ENCODE measurements at regions not wholly inside any gene's neighbourhood (a gene's known extent, or its start where the extent isn't known, plus 50 kb on each side); places are given as distances from the start of the nearest gene placed in this dataset.

GRCh38 chr1:187294421-187295201 is 465.9 kb downstream of the PLA2G4A start:
- DNase-seq (ENCODE audit: low read depth in 4 of 4, low spot score in 3 of 4) = no peak

GRCh38 chr1:187300081-187300480 is 471.3 kb downstream of the PLA2G4A start:
- DNase-seq (ENCODE audit: low read depth in 4 of 4, low spot score in 3 of 4) = no peak

- no peak for DNase-seq (ENCODE audit: low read depth in 4 of 4, low spot score in 3 of 4)
Observed at GRCh38 chr1:187306710-187307415, 478.1 kb downstream of the PLA2G4A start.

- no peak for DNase-seq (ENCODE audit: low read depth in 4 of 4, low spot score in 3 of 4)
Observed at GRCh38 chr1:187310038-187310631, 481.4 kb downstream of the PLA2G4A start.

GRCh38 chr1:187313115-187313514 is 484.4 kb downstream of the PLA2G4A start:
- no peak for DNase-seq (ENCODE audit: low read depth in 4 of 4, low spot score in 3 of 4)

- no peak for DNase-seq (ENCODE audit: low read depth in 4 of 4, low spot score in 3 of 4)
Observed at GRCh38 chr1:187326557-187326956, 497.8 kb downstream of the PLA2G4A start.

GRCh38 chr1:187336441-187337168 is 507.9 kb downstream of the PLA2G4A start:
- no peak for DNase-seq (ENCODE audit: low read depth in 4 of 4, low spot score in 3 of 4)

GRCh38 chr1:187338762-187339412 is 510.1 kb downstream of the PLA2G4A start:
- no peak for DNase-seq (ENCODE audit: low read depth in 4 of 4, low spot score in 3 of 4)

GRCh38 chr1:187342495-187342894 is 513.7 kb downstream of the PLA2G4A start:
- DNase-seq (ENCODE audit: low read depth in 4 of 4, low spot score in 3 of 4) = no peak

- no peak for DNase-seq (ENCODE audit: low read depth in 4 of 4, low spot score in 3 of 4)
Observed at GRCh38 chr1:187374082-187374481, 545.3 kb downstream of the PLA2G4A start.

GRCh38 chr1:187374742-187375141 is 546.0 kb downstream of the PLA2G4A start:
- no peak for DNase-seq (ENCODE audit: low read depth in 4 of 4, low spot score in 3 of 4)

GRCh38 chr1:187383366-187383765 is 554.6 kb downstream of the PLA2G4A start:
- no peak for DNase-seq (ENCODE audit: low read depth in 4 of 4, low spot score in 3 of 4)

- DNase-seq (ENCODE audit: low read depth in 4 of 4, low spot score in 3 of 4) = no peak
Observed at GRCh38 chr1:187384504-187384903, 555.8 kb downstream of the PLA2G4A start.

- no peak for DNase-seq (ENCODE audit: low read depth in 4 of 4, low spot score in 3 of 4)
Observed at GRCh38 chr1:187390215-187390818, 561.6 kb downstream of the PLA2G4A start.

- DNase-seq (ENCODE audit: low read depth in 4 of 4, low spot score in 3 of 4) = peak in 1 of 4 donors; percentile 1
Observed at GRCh38 chr1:187396226-187396625, 567.5 kb downstream of the PLA2G4A start.

GRCh38 chr1:187396929-187397796 is 568.4 kb downstream of the PLA2G4A start:
- no peak for DNase-seq (ENCODE audit: low read depth in 4 of 4, low spot score in 3 of 4)

GRCh38 chr1:187408212-187409004 is 579.7 kb downstream of the PLA2G4A start:
- DNase-seq (ENCODE audit: low read depth in 4 of 4, low spot score in 3 of 4) = no peak

GRCh38 chr1:187409341-187409740 is 580.6 kb downstream of the PLA2G4A start:
- DNase-seq (ENCODE audit: low read depth in 4 of 4, low spot score in 3 of 4) = no peak
